ENCODE measurements at regions not wholly inside any gene's neighbourhood (a gene's known extent, or its start where the extent isn't known, plus 50 kb on each side); places are given as distances from the start of the nearest gene placed in this dataset.

DNA sequence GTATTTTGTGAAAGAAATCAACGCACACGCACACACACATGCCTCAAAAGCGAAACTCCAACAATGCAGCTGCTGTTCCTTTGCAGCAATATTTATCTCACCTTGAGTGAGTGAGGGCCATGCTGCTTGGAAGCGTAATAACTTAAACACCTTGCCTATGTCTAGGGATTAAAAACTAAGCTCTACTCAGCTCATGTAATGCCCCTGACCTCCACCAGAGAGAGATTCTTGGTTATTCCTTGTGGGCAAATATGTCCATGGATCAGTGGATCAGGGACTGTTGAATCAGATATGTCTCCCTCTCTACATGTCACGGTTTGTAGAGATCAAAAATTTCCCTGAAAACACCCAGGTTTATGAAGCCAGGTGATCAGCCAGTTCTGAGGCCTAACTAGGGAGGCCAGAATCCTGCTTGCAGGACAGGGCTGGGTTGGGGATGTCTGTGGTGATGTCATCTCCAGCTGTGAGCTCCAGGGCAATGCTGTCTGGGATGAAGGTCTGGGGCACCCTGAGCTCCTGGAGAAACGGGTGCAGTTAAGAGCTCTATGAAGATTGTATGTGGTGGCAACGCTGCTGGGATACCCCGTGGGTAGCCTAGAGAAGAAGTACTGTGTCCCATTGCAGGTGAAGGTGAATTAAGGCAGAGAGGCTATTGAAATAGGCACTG is 149.4 kb downstream of the KCNJ12 start:
- H3K23me2 ChIP-seq (ENCODE audit: low read depth, low read length) = no peaks in the 10 kb centered on the region
- peaks cover 41 to 76% of the 10 kb centered on the region in 2 experiments for H3K9me3 ChIP-seq (ENCODE audit: insufficient read depth in 2 of 2, low read depth in 1 of 2, low read length in 1 of 2)
- ChIA-PET POLR2A (ENCODE audit: partially characterized antibody) (no interaction called here), CTCF (ENCODE audit: partially characterized antibody) (no interaction called here)
- H4K5ac ChIP-seq (ENCODE audit: insufficient read length, low read depth, low read length) = no peak overlapping the region
- H3K27ac ChIP-seq (ENCODE audit: low read depth, low read length) = no peak overlapping the region
- no peak overlapping the region for H3K14ac ChIP-seq (ENCODE audit: insufficient read length)
- WGBS, 2 experiments (ENCODE audit: extremely low coverage in 1 of 2, insufficient coverage in 1 of 2, insufficient read length in 1 of 2, insufficient replicate concordance in 2 of 2, low coverage in 1 of 2, low lambda C conversion rate in 2 of 2, missing lambda C conversion rate in 1 of 2) = 66% methylated on average over 8 of the region's 8 CpGs; no CpG with 5 or more reads in 1 of the 2 experiments
- FAIRE-seq (no peak), DNase-seq (ENCODE audit: low read depth in 1 of 2, low spot score in 2 of 2) (peak in 1 of 2 experiments; percentile 10)
- no peak overlapping the region for H2BK5ac ChIP-seq (ENCODE audit: low read depth, low read length)
- H3K27me3 ChIP-seq (replicated peaks in 1 of 4; ENCODE audit: control insufficient read depth in 3 of 4, extremely low read depth in 1 of 4, insufficient read depth in 3 of 4, low read length in 3 of 4) = no peaks in the 10 kb centered on the region
- no peak overlapping the region for H3K23ac ChIP-seq (ENCODE audit: insufficient read length)
- H3K9ac ChIP-seq (replicated peaks in 1 of 4; ENCODE audit: extremely low read depth in 1 of 4, low read depth in 3 of 4, low read length in 3 of 4) = no peak overlapping the region
- no peaks in the 10 kb centered on the region for H3K79me1 ChIP-seq (ENCODE audit: low read depth, low read length)
- no peak overlapping the region for H3K18ac ChIP-seq (ENCODE audit: extremely low read depth, low read length)
- no peak overlapping the region for H3K4me2 ChIP-seq (ENCODE audit: insufficient read depth in 1 of 2, low read depth in 2 of 2, low read length in 2 of 2)
- H2BK12ac ChIP-seq (ENCODE audit: low read depth, low read length) = no peak overlapping the region
- H3K79me2 ChIP-seq (ENCODE audit: control insufficient read depth in 1 of 2, insufficient read depth in 2 of 2, low read length in 2 of 2) = no peaks in the 10 kb centered on the region
- no peaks in the 10 kb centered on the region for H4K20me1 ChIP-seq (replicated peaks in 1 of 2; ENCODE audit: control insufficient read depth in 1 of 2, insufficient read depth in 2 of 2, low read length in 2 of 2)
- H2BK15ac ChIP-seq (ENCODE audit: low read length) = no peak overlapping the region
- H3K4ac ChIP-seq (replicated peaks; ENCODE audit: insufficient read length, low read depth, low read length) = no peak overlapping the region
- H4K91ac ChIP-seq (replicated peaks; ENCODE audit: insufficient read length, low read length) = no peak overlapping the region
- no peak overlapping the region for H3K4me3 ChIP-seq (ENCODE audit: extremely low read depth in 1 of 4, insufficient read depth in 2 of 4, low read depth in 3 of 4, low read length in 4 of 4)
- H2AK5ac ChIP-seq (ENCODE audit: low read depth, low read length) = no peak overlapping the region
- no peak overlapping the region for H3K56ac ChIP-seq (replicated peaks; ENCODE audit: insufficient read length, low read depth, low read length)
- no peaks in the 10 kb centered on the region; a peak in 1 of 7 replicates for H3K4me1 ChIP-seq (replicated peaks in 1 of 4; ENCODE audit: control insufficient read depth in 3 of 4, insufficient read depth in 4 of 4, low read length in 3 of 4)
- H2AFZ ChIP-seq (ENCODE audit: low read length) = no peak overlapping the region
- no peak overlapping the region for H2BK120ac ChIP-seq (replicated peaks; ENCODE audit: low read depth, low read length)
- H4K8ac ChIP-seq (ENCODE audit: extremely low read depth, insufficient read depth, low read length) = no peak overlapping the region
- H3K36me3 ChIP-seq (ENCODE audit: control insufficient read depth in 2 of 4, insufficient read depth in 4 of 4, low read length in 3 of 4) = no peaks in the 10 kb centered on the region
- no peak overlapping the region for H2BK20ac ChIP-seq (ENCODE audit: low read length)
- TF ChIP-seq CREB1 (IDR thresholded peaks at IDR 0.05) (no peak), MAFK (IDR thresholded peaks at IDR 0.05; ENCODE audit: low read depth, low read length) (no peak), CBX5 (IDR thresholded peaks at IDR 0.05; ENCODE audit: low read depth, low read length) (no peak), POLR2AphosphoS5 (IDR thresholded peaks at IDR 0.05; ENCODE audit: low read depth, low read length) (no peak), BRCA1 (IDR thresholded peaks at IDR 0.05; ENCODE audit: low read depth, low read length) (no peak), CHD2 (IDR thresholded peaks at IDR 0.05; ENCODE audit: low read length) (no peak), TBP (IDR thresholded peaks at IDR 0.05; ENCODE audit: low read depth, low read length) (no peak), BCL11A (IDR thresholded peaks at IDR 0.05; ENCODE audit: low read depth in 2 of 2, low read length in 2 of 2) (no peak), ATF3 (IDR thresholded peaks at IDR 0.05; ENCODE audit: insufficient read depth, low read depth, low read length) (no peak)
